NT2/D1 (cell line): ENCODE measurements at regions not wholly inside any gene's neighbourhood (a gene's known extent, or its start where the extent isn't known, plus 50 kb on each side); places are given as distances from the start of the nearest gene placed in this dataset.
A peak's percentile ranks its signal among the peaks of the same experiment; 100 is the strongest.

Experiments used
- DNase-seq: peaks from one replicate; pipeline ENCODE4 v3.0.0-alpha.2; 2011; ENCODE audit warnings: low read depth, low spot score
- H3K27me3 ChIP-seq: 2 replicates; pipeline ENCODE4 v1.6.0; 2011; ENCODE audit warnings: mild to moderate bottlenecking; ENCODE audit not compliant: insufficient read length, insufficient read depth
- H3K36me3 ChIP-seq: 2 replicates; pipeline ENCODE4 v1.6.1; 2011; ENCODE audit warnings: mild to moderate bottlenecking, low read length, mixed read lengths; ENCODE audit not compliant: insufficient read depth, insufficient read length
- H3K4me1 ChIP-seq: 2 replicates; pipeline ENCODE4 v1.5.1; 2011; ENCODE audit not compliant: insufficient read depth, insufficient read length
- H3K4me3 ChIP-seq: 2 replicates; pipeline ENCODE4 v1.5.1; 2011; ENCODE audit warnings: low read depth; ENCODE audit not compliant: insufficient read length
- H3K9ac ChIP-seq: 2 replicates; pipeline ENCODE4 v1.6.0; 2011; ENCODE audit warnings: low read depth; ENCODE audit not compliant: insufficient read length
- H3K9me3 ChIP-seq: 2 replicates; pipeline ENCODE4 v1.5.1; 2011; ENCODE audit warnings: mild to moderate bottlenecking, low read length; ENCODE audit not compliant: insufficient read depth
- SUZ12 ChIP-seq: IDR thresholded peaks from 2 replicates; pipeline ENCODE4 v1.6.1; 2011; ENCODE audit not compliant: insufficient read length, insufficient read depth; ENCODE audit errors: extremely low read depth
- YY1 ChIP-seq: IDR thresholded peaks from 2 replicates; pipeline ENCODE4 v1.6.1; 2011; ENCODE audit not compliant: insufficient read length, insufficient read depth
- ZNF274 ChIP-seq: IDR thresholded peaks from 2 replicates; pipeline ENCODE4 v1.6.1; 2011; ENCODE audit warnings: mild to moderate bottlenecking, low read depth, low read length

- Histone ChIP-seq H3K36me3 (no peaks in the 10 kb centered on the region), H3K27me3 (no peaks in the 10 kb centered on the region), H3K4me1 (no peaks in the 10 kb centered on the region), H3K9ac (no peak overlapping the region), H3K4me3 (no peak overlapping the region), H3K9me3 (peaks cover 9% of the 10 kb centered on the region; the same call in 1 of the 2 replicates)
- DNase-seq, result peak; percentile 23
- TF ChIP-seq ZNF274 (no peak), SUZ12 (no peak), YY1 (no peak)
Measured at GRCh38 chr6:33967966-33968724, 164.3 kb upstream of the MLN start.

- Histone ChIP-seq H3K36me3 (no peaks in the 10 kb centered on the region), H3K27me3 (no peaks in the 10 kb centered on the region), H3K9me3 (0 out of 2 replicates have a peak, but pooled peaks cover 3% of the 10 kb centered on the region), H3K4me1 (no peaks in the 10 kb centered on the region), H3K9ac (peak overlapping the region; percentile 28), H3K4me3 (no peak overlapping the region)
- TF ChIP-seq ZNF274 (no peak), SUZ12 (no peak), YY1 (no peak)
- DNase-seq, result no peak
Measured at GRCh38 chr6:33967265-33967767, 163.5 kb upstream of the MLN start.

GRCh38 chr6:33966536-33966935 lies 162.7 kb upstream of the MLN start:
- no peaks in the 10 kb centered on the region for H3K27me3 ChIP-seq
- no peaks in the 10 kb centered on the region for H3K36me3 ChIP-seq
- no peak for DNase-seq
- no peaks in the 10 kb centered on the region for H3K4me1 ChIP-seq
- TF ChIP-seq ZNF274 (no peak), YY1 (no peak), SUZ12 (no peak)
- H3K9ac ChIP-seq, result no peak overlapping the region
- no peaks in the 10 kb centered on the region for H3K9me3 ChIP-seq
- H3K4me3 ChIP-seq, result no peak overlapping the region

GRCh38 chr6:33965766-33966165 lies 162.0 kb upstream of the MLN start:
- Histone ChIP-seq H3K9ac (no peak overlapping the region), H3K36me3 (no peaks in the 10 kb centered on the region), H3K4me1 (no peaks in the 10 kb centered on the region), H3K9me3 (no peaks in the 10 kb centered on the region), H3K27me3 (no peaks in the 10 kb centered on the region), H3K4me3 (no peak overlapping the region)
- DNase-seq, result no peak
- no peak for TF ChIP-seq SUZ12
- TF ChIP-seq ZNF274, result no peak
- no peak for TF ChIP-seq YY1

- TF ChIP-seq ZNF274 (no peak), SUZ12 (no peak)
- Histone ChIP-seq H3K27me3 (no peaks in the 10 kb centered on the region), H3K4me3 (no peak overlapping the region), H3K9me3 (no peaks in the 10 kb centered on the region), H3K4me1 (peaks cover 3% of the 10 kb centered on the region), H3K36me3 (no peaks in the 10 kb centered on the region), H3K9ac (no peak overlapping the region)
- no peak for DNase-seq
Measured at GRCh38 chr6:33964387-33964786, 160.6 kb upstream of the MLN start.

GRCh38 chr6:33963136-33963750 lies 159.4 kb upstream of the MLN start:
- H3K4me1 ChIP-seq, result peaks cover 12% of the 10 kb centered on the region
- no peaks in the 10 kb centered on the region for H3K27me3 ChIP-seq
- H3K36me3 ChIP-seq, result no peaks in the 10 kb centered on the region
- TF ChIP-seq SUZ12 (no peak), ZNF274 (no peak), YY1 (no peak)
- H3K9me3 ChIP-seq, result no peaks in the 10 kb centered on the region
- no peak for DNase-seq
- no peak overlapping the region for H3K9ac ChIP-seq
- no peak overlapping the region for H3K4me3 ChIP-seq

- DNase-seq, result no peak
Measured at GRCh38 chr6:33962246-33963027, 158.6 kb upstream of the MLN start.

More at GRCh38 chr6:33962246-33963027, 158.6 kb upstream of the MLN start:
- H3K4me3 ChIP-seq, result no peak overlapping the region
- TF ChIP-seq ZNF274 (no peak), YY1 (no peak), SUZ12 (no peak)
- H3K9ac ChIP-seq, result no peak overlapping the region
- H3K27me3 ChIP-seq, result no peaks in the 10 kb centered on the region
- no peaks in the 10 kb centered on the region for H3K36me3 ChIP-seq
- no peaks in the 10 kb centered on the region for H3K9me3 ChIP-seq
- H3K4me1 ChIP-seq, result peaks cover 17% of the 10 kb centered on the region
